ENCODE measurements at regions not wholly inside any gene's neighbourhood (a gene's known extent, or its start where the extent isn't known, plus 50 kb on each side); places are given as distances from the start of the nearest gene placed in this dataset.
"Not testable (repeated sequence)": the region's sequence is repeated elsewhere in the genome, so short reads cannot be mapped to it uniquely, and the experiment has no call there.

- no peak for DNase-seq
Observed at GRCh38 chr9:102714184-102714583, 280.9 kb upstream of the CYLC2 start.

DNA sequence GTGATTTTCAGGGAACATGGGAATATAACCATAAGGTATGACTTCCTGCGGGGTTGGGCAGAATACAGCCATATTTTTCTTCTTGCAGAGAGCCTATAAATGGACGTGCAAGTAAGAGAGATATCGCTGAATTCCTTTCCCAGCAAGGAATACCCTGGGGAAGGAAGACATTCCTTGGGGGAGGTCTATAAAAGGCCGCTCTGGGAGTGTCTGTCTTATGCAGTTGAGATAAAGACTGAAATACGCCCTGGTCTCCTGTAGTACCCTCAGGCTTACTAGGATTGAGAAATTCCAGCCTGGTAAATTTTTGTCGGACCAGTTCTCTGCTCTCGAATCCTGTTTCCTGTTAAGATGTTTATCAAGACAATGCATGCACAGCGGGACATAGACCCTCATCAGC is 282.2 kb upstream of the CYLC2 start:
- DNase-seq, result not testable (repeated sequence)

- DNase-seq, result no peak
Observed at GRCh38 chr9:102700936-102701335, 294.2 kb upstream of the CYLC2 start.

GRCh38 chr9:102669220-102669619 is 325.9 kb upstream of the CYLC2 start:
- no peak for DNase-seq

- no peak for DNase-seq
Observed at GRCh38 chr9:102652471-102652870, 342.7 kb upstream of the CYLC2 start.

GRCh38 chr9:102650896-102651295 is 344.2 kb upstream of the CYLC2 start:
- no peak for DNase-seq

DNA sequence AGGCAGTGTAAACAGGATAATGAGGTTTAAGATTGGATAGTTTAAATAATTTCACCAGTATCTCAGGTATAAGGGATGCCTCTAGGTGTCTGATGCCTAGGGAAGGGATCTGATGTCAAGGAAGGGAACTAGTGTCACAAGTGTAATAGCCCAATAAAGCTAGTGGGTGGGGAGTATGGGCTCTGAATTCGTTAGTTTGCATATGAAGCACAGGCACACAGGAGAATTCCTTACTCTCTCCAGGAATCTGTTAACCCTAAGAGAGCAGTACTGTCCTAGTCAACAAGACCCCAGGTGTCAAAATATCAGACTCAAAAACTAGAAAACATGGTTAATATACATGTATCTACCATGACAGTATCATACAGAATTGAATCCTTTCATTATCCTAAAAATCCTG is 352.5 kb upstream of the CYLC2 start:
- DNase-seq, result no peak

DNA sequence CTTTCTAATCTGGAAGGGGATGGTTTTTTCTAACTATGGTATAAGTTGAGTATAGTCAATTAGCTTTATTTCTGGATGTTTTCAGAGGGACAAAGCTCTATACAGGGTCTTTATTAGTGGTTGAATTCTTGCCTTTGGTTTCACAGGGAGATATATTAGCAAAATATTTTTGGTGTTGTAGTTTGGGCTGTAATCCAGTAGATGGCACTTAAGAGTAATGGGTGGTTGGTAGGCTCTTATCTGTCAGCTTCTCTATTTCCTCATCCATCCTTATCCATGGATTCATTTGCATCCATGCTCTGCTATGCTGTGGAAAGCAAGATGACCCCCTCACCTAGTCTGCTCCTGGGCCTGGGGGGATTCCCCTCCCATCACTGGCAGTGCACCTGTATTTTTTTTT is 363.6 kb upstream of the CYLC2 start:
- peak; percentile 20 for DNase-seq

GRCh38 chr9:102609461-102609860 is 385.7 kb upstream of the CYLC2 start:
- no peak for DNase-seq

DNA sequence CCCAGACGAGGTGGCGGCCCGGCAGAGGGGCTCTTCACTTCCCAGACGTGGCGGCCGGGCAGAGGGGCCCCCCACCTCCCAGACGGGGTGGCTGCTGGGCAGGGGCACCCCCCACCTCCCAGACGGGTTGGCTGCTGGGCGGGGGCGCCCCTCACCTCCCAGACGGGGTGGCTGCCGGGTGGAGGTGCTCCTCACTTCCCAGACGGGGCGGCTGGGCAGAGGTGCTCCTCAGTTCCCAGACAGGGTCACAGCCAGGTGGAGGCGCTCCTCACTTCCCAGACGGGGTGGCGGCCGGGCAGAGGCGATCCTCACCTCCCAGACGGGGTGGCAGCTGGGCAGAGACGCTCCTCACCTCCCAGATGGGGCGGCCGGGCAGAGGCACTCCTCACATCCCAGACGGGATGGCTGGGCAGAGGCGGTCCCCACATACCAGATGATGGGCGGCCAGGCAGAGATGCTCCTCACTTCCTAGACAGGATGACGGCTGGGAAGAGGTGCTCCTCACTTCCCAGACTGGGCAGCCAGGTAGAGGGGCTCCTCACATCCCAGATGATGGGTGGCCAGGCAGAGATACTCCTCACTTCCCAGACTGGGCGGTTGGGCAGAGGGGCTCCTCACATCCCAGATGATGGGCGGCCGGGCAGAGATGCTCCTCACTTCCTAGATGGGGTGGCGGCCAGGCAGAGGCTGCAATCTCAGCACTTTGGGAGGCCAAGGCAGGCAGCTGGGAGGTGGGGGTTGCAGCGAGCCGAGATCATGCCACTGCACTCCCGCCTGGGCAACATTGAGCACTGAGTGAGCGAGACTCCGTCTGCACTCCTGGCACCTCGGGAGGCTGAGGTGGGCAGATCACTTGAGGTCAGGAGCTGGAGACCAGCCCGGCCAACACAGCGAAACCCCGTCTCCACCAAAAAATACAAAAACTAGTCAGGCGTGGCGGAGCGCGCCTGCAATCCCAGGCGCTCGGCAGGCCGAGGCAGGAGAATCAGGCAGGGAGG is 391.6 kb upstream of the CYLC2 start:
- not testable (repeated sequence) for DNase-seq

- no peak for DNase-seq
Observed at GRCh38 chr9:102594241-102594640, 400.9 kb upstream of the CYLC2 start.

- no peak for DNase-seq
Observed at GRCh38 chr9:102587281-102587680, 407.9 kb upstream of the CYLC2 start.

DNA sequence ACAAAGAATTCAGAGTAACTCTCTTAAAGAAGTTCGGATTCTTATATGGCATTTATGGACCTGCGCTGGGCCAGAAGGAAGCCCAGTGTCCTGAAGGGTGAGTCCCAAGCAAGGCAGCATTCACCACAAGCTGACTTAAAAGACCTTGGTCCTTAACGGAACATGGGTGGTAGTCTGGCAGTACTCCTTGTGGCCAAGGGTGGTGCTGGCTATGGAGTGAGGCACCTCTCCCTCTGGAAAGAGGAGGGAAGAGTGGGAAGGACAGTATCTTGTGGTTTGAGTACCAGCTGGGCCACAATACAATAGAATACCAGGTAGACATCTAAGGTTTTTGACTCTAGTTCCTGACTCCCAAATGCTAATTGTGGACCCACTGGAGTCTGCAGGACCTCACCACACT is 425.7 kb upstream of the CYLC2 start:
- no peak for DNase-seq

DNA sequence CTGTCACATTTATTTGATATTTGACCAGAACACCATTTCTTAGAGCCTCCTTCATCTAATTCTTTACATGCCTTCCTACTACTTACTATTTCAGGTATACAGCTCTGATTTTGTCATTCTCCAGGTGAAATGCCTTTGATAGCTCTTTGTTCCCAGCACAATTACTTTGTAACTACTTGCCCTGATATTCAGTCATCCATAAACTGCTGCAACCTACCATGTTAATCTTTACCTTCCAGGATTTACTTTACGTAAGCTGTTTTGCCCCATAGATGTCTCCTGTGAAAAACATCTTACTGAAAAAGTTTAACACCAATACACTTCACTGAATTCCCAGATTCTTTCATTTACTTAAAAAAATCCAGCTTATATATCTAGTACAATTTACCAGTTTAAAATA is 443.8 kb upstream of the CYLC2 start:
- DNase-seq, result no peak

GRCh38 chr9:102550886-102551285 is 444.2 kb upstream of the CYLC2 start:
- DNase-seq, result no peak

DNA sequence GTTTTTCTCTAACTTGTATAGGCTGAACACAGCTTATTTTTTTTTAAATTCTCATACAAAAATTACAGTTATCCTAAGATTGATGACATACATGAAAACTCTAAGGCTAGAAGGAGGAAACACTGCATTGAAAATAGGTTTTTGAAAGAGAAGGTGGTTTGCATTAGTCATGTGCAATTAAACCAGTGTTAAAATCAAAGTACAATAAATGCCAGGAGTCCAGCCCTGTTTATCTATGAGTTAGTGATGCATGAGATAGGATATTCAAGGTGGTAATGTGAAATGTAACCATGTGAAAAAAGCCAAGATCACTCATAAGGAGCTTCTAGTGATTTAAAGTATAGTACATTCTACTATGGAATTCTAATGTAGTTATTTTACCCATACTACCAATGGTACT is 444.9 kb upstream of the CYLC2 start:
- DNase-seq, result no peak

GRCh38 chr9:102534031-102534430 is 461.1 kb upstream of the CYLC2 start:
- DNase-seq, result no peak

- no peak for DNase-seq
Observed at GRCh38 chr9:102521097-102521755, 473.9 kb upstream of the CYLC2 start.

DNA sequence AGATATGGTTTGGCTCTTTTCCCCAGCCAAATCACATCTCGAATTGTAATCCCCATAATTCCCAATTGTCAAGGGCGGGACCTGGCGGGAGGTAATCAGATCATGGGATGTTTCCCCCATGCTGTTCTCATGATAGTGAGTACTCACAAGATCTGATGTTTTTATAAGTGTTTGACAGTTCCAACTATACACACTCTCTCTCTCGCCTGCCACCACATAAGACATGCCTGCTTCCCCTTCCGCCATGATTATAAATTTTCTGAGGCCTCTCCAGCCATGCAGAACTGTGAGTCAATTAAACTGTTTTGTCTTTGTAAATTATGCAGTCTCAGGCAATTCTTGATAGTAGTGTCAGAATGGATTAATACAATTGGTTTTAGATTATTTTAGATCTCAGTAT is 475.7 kb upstream of the CYLC2 start:
- no peak for DNase-seq

GRCh38 chr9:102518324-102518723 is 476.8 kb upstream of the CYLC2 start:
- DNase-seq, result no peak

- no peak for DNase-seq
Observed at GRCh38 chr9:102514541-102514940, 480.6 kb upstream of the CYLC2 start.

GRCh38 chr9:102507044-102507687 is 488.0 kb upstream of the CYLC2 start:
- no peak for DNase-seq

DNA sequence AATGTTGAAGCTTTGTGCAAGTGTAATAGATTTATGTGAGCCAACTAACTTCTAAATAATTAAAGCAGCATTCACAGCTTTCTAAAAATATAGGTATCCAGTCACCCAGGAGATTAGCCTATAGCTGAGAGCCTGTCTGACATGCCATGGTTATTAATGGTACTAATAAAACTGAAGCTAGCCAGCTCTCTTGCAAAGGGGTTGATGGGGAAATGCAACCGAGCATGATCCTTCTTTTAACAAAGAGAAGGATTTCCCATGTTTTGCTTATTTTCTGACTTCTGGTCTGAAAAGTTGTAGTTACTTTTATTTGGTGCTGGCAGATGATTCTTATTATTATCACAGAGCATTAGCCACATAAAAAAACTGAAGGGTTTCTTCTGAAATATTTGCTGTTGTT is 488.7 kb upstream of the CYLC2 start:
- no peak for DNase-seq

GRCh38 chr9:102499468-102499867 is 495.7 kb upstream of the CYLC2 start:
- no peak for DNase-seq
